ENCODE measurements at regions not wholly inside any gene's neighbourhood (a gene's known extent, or its start where the extent isn't known, plus 50 kb on each side); places are given as distances from the start of the nearest gene placed in this dataset.

- DNase-seq (ENCODE audit: low spot score in 2 of 2): no peak
- no peaks in the 10 kb centered on the region for H3K4me1 ChIP-seq
- H3K4me3 ChIP-seq: no peak overlapping the region
- no peak overlapping the region for H3K27ac ChIP-seq
- intact Hi-C loops (cut with DNase I; ENCODE audit: low total_unique reads): no loop called here
- H3K27me3 ChIP-seq: no peaks in the 10 kb centered on the region
- H3K9me3 ChIP-seq: no peaks in the 10 kb centered on the region
- TF ChIP-seq POLR2A (IDR thresholded peaks at IDR 0.05) (no peak), POLR2AphosphoS5 (IDR thresholded peaks at IDR 0.05) (no peak), CTCF (IDR thresholded peaks at IDR 0.05) (no peak)
- no peaks in the 10 kb centered on the region for H3K36me3 ChIP-seq
These were observed 698.8 kb downstream of the LIG4 start for GRCh38 chr13:107516517-107516916.

- TF ChIP-seq POLR2A (IDR thresholded peaks at IDR 0.05) (no peak), POLR2AphosphoS5 (IDR thresholded peaks at IDR 0.05) (no peak), CTCF (IDR thresholded peaks at IDR 0.05) (no peak)
- no peaks in the 10 kb centered on the region for H3K4me1 ChIP-seq
- intact Hi-C loops (cut with DNase I; ENCODE audit: low total_unique reads): no loop called here
- no peaks in the 10 kb centered on the region for H3K9me3 ChIP-seq
- H3K4me3 ChIP-seq: no peak overlapping the region
- no peak for DNase-seq (ENCODE audit: low spot score in 2 of 2)
- H3K27me3 ChIP-seq: no peaks in the 10 kb centered on the region
- no peaks in the 10 kb centered on the region for H3K36me3 ChIP-seq
- H3K27ac ChIP-seq: no peak overlapping the region
These were observed 702.8 kb downstream of the LIG4 start for GRCh38 chr13:107512551-107512950.

- Histone ChIP-seq H3K4me3 (no peak overlapping the region), H3K36me3 (no peaks in the 10 kb centered on the region)
- intact Hi-C loops (cut with DNase I; ENCODE audit: low total_unique reads): no loop called here
These were observed 717.7 kb downstream of the LIG4 start for GRCh38 chr13:107497661-107498060.

GRCh38 chr13:107493266-107493665, 722.1 kb downstream of the LIG4 start:
- Histone ChIP-seq H3K27me3 (no peaks in the 10 kb centered on the region), H3K9me3 (peaks cover 0 to 10% of the 10 kb centered on the region in 2 donors), H3K4me1 (no peaks in the 10 kb centered on the region), H3K36me3 (no peaks in the 10 kb centered on the region), H3K27ac (no peak overlapping the region), H3K4me3 (no peak overlapping the region)
- TF ChIP-seq POLR2AphosphoS5 (IDR thresholded peaks at IDR 0.05) (no peak), POLR2A (IDR thresholded peaks at IDR 0.05) (no peak), CTCF (IDR thresholded peaks at IDR 0.05) (no peak)
- intact Hi-C loops (cut with DNase I; ENCODE audit: low total_unique reads): no loop called here
- DNase-seq (ENCODE audit: low spot score in 2 of 2): no peak

More at GRCh38 chr13:107497661-107498060, 717.7 kb downstream of the LIG4 start:
- Histone ChIP-seq H3K27ac (no peak overlapping the region), H3K9me3 (no peaks in the 10 kb centered on the region), H3K4me1 (no peaks in the 10 kb centered on the region), H3K27me3 (no peaks in the 10 kb centered on the region)
- TF ChIP-seq POLR2A (IDR thresholded peaks at IDR 0.05): no peak
- TF ChIP-seq POLR2AphosphoS5 (IDR thresholded peaks at IDR 0.05): no peak
- no peak for TF ChIP-seq CTCF (IDR thresholded peaks at IDR 0.05)
- DNase-seq (ENCODE audit: low spot score in 2 of 2): no peak

- no peak for DNase-seq (ENCODE audit: low spot score in 2 of 2)
- H3K4me1 ChIP-seq: no peaks in the 10 kb centered on the region
- no peak overlapping the region for H3K27ac ChIP-seq
- intact Hi-C loops (cut with DNase I; ENCODE audit: low total_unique reads): no loop called here
- TF ChIP-seq POLR2A (IDR thresholded peaks at IDR 0.05) (no peak), CTCF (IDR thresholded peaks at IDR 0.05) (no peak), POLR2AphosphoS5 (IDR thresholded peaks at IDR 0.05) (no peak)
- peaks cover 0 to 8% of the 10 kb centered on the region in 2 donors for H3K9me3 ChIP-seq
- H3K4me3 ChIP-seq: no peak overlapping the region
- H3K36me3 ChIP-seq: no peaks in the 10 kb centered on the region
- no peaks in the 10 kb centered on the region for H3K27me3 ChIP-seq
These were observed 732.6 kb downstream of the LIG4 start for GRCh38 chr13:107482688-107483087.

Data from breast epithelium (tissue), 4 donors.